SH-SY5Y (cell line): ENCODE measurements at regions not wholly inside any gene's neighbourhood (a gene's known extent, or its start where the extent isn't known, plus 50 kb on each side); places are given as distances from the start of the nearest gene placed in this dataset.

Experiments
- GATA2 ChIP-seq: IDR thresholded peaks from 2 replicates; pipeline ENCODE4 v1.6.1; 2011; ENCODE audit warnings: mild to moderate bottlenecking, low read depth, low read length
- GATA3 ChIP-seq: IDR thresholded peaks from 2 replicates; pipeline ENCODE4 v1.6.1; 2011; ENCODE audit warnings: low read depth, mild to moderate bottlenecking, low read length, moderate library complexity

GRCh38 chr2:225295102-225295501, 104.4 kb upstream of the NYAP2 start:
- no peak for TF ChIP-seq GATA2
- no peak for TF ChIP-seq GATA3
